Suppressor macrophage (primary cell): ENCODE measurements at regions not wholly inside any gene's neighbourhood (a gene's known extent, or its start where the extent isn't known, plus 50 kb on each side); places are given as distances from the start of the nearest gene placed in this dataset.
"Not testable (repeated sequence)": the region's sequence is repeated elsewhere in the genome, so short reads cannot be mapped to it uniquely, and the experiment has no call there.

Experiments used
- DNase-seq, 4 experiments: peaks; one replicate each; pipeline ENCODE4 v3.0.0-alpha.2; 2020 to 2022

DNA sequence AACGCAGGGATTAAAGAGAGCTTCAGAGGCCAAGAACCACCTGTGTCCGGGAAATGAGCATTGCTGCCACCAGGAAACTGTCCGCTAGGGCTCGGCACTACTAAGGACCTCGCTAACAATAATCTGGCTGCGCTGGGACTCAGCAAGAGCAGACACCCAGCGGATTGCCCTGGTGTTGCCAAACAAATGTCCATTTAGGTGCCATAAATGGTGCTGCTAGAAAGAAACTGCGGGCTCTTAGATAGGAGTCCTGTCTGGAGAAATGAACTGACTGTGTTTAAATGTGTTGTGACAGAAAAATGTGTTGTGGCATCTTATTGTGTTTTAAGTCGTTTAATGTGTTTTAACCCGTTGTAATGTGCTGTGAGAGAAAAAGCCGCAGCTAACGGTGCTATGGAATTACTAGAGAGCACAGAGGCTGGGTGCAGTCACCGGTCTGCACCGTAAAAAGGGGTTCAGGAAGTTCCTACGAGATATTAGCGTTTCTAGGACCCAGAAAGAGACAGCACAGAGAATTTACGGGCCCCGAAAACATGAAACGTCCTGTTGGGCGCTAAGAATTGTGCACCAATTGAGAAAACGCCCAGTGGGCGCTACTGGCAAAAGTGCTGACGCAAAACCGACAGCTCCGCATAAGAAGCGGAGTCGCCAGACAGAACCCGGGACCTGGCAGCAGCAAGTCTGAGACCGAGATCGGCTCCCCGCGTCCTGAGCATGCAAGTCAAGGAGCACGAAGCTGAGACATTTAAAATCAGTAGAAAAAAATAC, 90.6 kb downstream of the ANXA2R start:
- peak; percentile 85 to 94 (median 90) for DNase-seq

DNA sequence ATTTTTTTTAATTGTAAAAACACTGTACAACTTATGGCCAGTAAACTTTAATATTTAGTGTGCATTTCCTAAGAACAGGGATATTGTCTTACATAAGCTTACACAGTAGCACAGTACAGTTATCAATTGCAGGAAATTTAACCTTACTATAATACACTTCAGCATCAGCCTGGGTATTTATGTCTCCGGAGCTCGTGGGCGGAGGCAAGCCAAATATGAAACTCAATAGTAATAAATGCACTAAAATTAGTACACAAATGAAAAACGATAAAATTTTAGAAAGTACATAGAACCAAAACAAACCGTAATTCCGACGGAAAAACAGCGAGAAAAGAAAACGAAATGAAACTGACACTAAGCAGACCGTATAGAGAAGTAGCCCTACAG, 91.2 kb downstream of the ANXA2R start:
- no peak for DNase-seq

DNA sequence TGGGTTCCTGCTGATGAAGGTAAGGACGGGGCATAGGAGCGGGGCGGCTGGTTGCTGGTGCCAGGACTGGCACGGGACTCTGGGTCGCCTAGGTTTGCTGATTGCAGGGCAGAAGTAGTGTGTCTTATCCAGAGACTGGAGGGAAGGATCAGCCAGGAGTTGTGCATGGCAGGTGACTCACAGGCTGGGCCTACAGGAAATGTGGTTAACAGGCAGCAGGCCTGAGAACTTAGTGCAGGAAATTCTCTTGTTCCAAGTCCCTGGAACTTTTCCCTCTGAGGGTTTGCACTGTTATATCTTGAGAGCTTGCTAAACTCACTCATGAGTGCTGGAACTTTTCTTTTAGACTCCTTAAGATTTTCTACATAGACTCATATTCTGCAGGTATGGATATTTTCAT, 95.1 kb downstream of the ANXA2R start:
- DNase-seq, result peak in 2 of 4 experiments; percentile 15 to 18

DNA sequence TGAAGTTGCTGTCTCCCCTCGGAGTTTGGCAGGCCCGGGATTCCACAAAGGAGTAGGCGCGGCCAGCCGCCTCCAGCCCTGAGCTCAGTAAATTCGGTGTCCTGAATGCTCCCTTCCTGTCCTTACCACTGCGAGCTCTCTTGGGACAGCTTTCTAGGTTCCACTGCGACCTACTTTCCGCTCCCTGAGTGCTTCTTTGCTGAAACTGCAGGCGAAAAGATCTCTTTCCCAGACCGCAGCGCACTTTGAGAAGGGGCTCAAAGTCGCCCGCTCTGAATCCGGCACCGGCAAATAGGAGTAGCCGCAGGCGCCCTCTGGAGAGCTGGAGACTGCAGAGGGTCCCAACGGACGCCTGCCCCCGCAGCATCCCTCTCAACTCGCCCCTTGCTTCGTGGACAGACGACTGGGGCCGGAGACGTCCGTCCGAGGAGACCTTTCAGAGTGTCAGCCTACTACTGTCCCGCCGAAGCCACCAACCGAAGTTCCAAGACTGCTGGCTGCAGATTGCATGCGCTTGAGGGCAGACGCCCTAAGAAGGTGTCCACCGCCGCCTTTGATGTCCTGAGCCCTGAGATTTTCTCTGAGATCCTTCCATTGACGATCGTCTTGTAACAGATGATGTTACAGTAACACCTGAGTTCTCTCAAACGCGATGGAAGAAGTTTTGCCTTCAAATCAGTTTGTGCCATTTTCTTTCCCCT, 96.0 kb downstream of the ANXA2R start:
- DNase-seq, result peak in 2 of 4 experiments; percentile 19 to 22

DNA sequence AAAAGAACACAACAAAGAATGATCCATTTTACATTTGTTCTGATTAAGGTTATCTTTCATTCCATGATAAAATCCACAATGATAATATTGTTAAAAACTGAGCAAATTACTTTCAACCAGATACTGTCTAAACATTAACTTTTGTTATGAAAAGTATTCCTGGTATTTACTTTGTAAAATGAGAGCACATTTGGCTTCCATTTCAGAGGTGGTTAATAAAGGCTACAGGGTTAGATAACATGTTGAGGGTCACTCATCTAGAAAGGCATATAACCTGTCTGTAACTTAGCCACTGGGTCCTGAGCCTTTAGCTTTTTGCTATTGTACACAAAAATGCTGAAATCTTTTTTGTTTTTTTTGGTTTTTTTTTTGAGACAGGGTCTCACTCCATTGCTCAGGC, 99.3 kb downstream of the ANXA2R start:
- DNase-seq, result no peak

DNA sequence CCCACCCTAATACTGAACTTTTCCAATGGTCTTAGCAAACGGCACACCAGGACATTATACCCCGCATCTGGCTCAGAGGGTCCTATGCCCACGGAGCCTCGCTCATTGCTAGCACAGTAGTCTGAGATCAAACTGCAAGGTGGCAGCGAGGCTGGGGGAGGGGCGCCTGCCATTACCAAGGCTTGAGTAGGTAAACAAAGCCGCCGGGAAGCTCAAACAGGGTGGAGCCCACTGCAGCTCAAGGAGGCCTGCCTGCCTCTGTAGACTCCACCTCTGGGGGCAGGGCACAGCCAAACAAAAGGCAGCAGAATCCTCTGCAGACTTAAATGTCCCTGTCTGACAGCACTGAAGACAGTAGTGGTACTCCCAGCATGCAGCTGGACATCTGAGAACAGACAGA, 108.1 kb downstream of the ANXA2R start:
- DNase-seq, result not testable (repeated sequence)

DNA sequence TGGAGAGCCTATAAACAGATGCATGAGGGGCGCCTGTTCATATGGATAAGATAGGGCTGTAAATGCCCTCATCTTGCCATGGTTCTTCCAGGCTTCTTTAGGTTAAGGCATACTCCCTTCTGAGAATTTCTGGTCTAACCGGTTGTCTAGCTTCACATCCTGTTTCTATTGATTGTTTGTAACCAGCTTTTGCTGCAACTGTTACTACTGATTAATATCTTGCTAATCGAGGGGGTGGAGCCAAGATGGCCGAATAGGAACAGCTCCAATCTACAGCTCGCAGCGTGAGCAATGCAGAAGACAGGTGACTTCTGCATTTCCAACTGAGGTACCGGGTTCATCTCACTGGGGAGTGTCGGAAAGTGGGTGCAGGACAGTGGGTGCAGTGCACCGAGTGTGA, 108.7 kb downstream of the ANXA2R start:
- not testable (repeated sequence) for DNase-seq

DNA sequence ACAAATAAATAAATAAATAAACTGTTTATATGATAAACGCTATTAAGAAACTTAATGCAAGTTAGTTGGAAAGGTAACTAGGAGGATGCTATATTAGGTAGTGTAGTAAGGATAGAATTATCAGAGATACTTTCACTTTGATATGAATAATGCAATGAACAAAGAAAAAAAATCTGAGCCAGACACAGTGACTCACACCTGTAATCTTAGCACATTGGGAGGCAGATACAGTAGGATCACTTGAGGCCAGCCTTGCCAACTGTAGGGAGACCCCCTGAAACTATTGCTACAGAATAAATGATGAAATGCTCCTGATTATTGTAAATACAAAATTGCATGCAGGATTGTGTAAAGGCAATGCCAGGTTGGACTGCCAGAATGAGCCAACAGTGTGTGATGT, 109.2 kb downstream of the ANXA2R start:
- DNase-seq, result no peak

DNA sequence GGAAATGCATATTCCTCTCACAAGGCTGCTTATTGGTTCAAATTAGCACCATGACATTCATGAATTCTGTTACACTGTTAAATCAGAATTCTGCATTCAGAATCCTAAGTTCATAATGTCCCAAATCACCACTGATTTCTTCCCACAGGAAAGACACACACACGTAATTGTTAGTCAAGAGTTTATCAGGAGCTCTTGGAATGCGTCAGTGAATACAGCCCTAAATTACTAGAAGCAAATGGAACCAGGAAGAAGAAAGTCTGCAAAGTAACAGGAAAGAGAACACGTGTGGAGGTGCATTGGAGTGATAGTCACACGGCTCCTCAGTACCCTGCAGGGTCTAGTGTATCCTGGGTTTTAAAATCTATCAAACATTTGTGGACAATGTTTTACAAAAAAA, 110.2 kb downstream of the ANXA2R start:
- no peak for DNase-seq

DNA sequence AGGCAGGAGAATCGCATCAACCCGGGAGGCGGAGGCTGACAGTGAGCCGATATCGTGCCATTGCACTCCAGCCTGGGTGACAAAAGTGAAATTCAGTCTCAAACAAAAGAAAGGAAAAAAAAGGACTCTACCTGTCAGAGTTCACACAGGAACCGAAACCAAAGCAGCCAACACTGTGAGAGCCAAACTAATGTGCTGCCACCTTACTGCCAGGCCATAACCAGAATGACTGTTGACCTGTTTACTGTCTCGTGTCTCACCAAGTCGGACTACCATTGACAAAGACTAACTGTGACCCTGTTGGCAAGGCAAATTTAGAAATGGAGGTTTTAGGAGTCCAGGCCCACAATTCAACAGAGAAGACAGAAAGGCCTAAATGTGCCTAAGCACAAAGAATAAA, 112.4 kb downstream of the ANXA2R start:
- DNase-seq, result no peak

DNA sequence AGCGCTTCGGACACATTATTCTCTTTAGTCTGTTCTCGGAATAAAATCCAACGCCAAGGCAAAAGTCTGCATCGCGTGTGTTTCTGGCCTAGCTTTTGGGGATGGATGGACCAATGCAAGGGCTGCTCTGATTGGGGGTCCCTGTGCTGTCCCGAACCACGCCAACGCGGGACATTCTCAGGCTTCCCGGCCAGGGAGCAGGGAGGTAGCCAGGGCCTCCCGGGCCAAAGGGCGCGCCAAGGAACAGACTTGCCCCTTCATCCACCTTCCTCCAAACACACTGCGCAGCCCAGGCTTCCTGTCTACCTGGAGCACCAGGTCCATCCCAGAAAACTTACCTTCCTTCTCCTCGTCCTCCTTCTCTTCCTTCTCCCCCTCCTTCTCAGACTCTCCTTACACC, 113.0 kb upstream of the SELENOP start:
- DNase-seq, result no peak

DNA sequence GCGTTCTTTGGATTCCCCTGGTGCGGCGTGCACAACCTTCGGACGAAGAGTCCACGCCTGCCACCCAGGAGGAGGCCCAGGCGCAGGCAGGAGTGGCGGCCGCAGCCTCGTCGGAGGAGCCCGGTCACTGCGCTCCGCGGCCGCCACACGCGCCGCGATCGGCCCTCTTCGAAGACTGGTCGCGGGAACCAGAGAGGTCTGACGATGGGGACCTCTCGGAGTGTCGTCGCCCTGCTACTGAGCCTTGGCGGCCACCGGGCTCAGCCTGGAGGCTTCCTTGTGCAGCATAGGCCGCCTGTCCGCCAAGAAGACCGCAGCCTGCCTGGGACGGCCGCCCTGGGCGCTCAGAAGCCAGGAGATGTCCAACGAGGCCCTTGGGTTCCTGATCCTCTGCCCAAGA, 112.5 kb upstream of the SELENOP start:
- DNase-seq, result no peak

DNA sequence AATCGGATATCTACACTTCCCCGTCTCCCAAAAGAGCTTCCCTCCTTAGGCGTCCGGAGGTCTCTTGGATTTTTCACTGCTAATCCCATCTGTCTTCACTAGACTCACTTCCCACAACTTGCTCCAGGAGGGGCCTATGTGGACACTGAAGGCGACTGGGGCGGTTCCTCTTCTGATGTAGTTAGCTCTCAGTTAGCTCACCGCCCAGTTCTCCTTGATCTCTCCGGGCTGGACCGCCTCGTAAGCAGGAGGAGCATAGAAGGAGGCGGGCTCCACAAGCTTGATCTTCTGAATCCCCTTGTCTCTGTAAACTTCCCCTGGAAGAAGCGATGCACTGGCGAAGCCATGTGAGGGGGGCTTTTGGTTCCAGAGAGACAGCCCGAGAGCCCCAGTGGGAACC, 112.0 kb upstream of the SELENOP start:
- DNase-seq, result peak in 3 of 4 experiments; percentile 18 to 42 (median 36)

DNA sequence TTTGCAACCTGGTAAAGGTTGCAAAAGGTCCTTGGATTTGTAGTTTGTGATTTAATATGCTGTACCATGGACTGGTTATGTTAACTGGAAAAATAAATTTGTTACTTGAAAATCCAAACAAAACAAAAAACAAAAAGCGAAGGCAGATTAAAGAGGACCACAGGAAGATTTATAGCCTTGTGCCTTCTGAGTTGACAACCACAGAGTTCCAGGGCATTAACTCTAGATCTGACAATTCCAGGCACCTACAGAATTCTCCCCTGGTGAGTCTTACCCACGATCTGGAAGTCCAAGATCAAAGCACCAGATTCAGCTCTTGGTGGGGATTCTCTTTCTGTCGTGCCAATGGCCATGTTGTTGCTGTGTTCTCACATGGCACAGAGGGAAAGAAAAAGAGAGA, 107.9 kb upstream of the SELENOP start:
- DNase-seq, result no peak

DNA sequence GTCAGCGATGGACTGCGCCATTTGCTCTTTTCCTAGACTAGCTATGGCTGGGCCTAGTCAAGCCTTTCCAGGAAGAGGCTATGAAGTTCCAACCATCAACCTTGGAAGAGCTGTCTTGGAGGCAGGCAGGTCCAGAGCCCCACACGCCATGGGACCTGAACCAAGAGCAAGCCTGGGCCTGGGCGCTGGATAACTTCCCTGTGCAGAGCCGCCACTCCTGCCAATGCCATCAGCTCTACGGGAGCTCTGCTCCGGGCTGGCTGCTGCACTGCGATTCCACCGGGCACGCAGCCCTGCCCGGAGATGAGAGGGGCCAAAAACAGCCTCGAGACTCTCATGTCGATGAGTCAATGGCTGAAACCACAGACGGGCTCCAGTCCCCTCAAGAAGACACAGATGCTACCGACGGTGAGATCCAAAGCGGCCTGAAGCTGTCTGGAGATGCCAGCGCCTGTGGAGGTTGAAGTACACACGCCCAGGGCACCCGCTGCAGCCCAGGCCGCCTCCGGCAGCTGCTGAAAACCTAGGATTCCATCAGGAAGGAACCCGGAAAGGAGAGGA, 103.7 kb upstream of the SELENOP start:
- no peak for DNase-seq

DNA sequence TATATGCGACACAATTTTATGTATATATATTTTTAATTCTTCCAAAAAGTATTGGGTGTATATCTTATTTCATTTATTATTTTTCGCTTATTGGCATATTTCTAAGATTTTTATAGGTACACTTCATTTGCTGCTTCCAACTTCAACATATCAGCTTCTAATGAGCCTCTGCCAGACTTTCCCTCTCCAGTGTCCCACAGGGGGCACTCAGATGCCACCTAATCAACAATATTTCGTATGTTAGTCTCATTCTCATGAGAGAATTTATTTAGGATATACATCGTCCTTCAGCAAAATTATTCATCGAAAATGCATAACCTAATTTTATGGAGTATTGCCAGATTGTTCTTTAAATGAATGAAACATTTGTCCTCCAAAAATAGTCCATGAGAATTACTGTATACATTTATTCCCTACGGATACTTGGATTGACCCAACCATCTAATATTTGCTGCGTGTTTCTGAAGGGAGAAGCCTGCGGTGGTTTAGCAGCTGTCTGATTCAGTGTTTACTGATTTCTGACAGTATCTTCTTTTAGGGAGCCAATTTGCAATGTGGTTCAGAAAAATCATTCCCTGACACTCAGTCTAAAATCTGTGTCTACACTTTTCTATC, 100.6 kb upstream of the SELENOP start:
- DNase-seq, result peak; percentile 67 to 75 (median 72)

DNA sequence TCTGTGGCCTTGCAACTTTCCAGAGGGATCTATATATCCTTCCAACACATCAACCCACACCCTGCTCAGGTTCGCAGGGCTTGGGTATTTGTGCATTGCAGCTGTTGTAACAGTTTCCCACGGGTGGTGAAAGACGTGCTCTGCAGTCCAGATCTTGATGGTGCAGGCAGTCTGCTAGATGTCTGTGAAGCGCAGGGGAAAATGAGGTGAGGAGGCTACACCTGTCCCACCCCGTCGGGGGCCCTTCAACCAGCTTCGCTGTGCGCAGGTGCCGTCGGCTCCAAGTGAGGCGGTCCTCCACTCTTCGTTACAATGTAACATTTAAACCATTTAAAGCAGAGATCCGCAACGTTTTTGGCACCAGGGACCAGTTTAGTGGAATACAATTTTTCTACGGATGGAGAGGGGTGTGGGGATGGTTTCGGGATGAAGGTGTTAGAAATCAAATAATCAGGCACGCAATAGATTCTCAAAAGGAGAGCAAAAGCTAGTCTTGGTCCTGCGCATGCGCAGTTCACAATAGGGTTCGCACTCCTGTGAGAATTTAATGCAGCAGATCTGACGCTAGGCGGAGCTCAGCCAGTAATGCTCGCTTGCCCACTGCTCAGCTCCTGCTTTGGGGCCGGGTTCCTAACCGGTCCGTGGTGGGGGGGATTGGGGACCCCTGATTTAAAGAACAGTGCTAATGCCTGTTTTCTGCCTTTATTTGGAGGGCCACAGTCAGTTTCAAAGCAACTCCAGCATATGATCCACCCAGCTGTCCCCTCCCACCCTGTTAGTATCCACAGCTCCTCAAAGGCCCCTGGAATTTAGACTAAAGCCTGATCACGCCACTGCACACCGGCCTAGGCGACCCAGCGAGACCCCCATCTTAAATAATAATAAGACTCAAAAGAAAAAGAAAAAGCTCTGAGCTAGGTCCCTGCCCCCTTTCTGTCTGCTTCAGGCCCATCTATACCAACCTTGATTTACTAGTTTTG, 97.1 kb upstream of the SELENOP start:
- peak; percentile 92 to 97 (median 93) for DNase-seq

DNA sequence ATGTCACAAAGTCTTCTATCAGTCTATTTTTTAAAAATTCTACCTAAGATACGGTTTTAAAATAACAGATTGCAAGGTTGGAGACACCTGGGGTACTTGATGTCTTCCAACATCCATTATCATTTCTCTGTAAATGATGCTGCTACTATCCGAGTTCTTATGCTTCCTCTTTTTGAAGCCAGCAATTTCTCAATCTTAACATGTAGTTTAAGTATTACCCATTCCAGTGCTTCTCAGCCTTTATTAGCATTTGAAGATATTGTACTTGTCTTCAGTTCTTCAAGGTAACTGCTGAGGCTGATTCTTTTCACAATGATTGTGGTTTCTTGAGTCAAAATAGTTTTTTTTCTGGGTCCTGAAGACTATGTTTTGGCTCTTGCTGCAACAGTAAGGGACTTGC, 96.4 kb upstream of the SELENOP start:
- DNase-seq, result peak in 2 of 4 experiments; percentile 57 to 69

DNA sequence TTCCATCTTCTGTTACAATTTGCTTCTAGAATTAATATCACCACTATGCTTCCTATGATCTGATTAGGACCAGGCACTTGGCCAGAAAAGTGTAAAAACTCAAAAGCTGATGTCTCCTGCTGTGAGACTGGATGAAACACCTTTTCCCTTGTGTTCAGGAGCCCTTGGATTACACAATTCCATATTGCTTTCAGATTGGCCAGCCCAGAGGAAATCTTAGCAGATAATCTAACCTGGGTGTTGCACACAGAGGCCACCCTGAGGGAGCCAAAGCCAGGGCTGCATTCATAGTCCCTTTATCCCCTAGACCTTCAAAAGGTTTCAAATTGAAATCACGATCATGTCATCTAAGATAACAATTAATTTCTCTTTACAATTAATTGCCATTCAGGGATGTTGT, 94.1 kb upstream of the SELENOP start:
- no peak for DNase-seq

DNA sequence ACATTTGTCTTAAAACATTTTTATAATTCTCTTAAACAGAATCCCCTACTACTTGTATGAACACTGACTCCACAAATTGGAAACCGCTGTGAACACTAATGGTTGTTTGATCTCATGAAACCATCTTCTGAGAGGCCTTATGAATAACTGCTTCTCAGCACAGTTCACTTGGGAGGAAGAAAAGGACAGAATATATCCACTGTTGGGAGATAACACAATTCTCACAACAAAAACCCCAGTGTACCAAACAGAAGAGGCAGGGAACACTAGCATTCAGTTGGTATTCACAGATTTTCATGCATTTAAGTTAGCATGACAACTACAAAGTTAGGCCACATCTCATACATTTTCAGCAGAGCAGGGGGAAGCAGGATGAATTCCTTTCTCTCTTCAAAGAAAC, 89.0 kb upstream of the SELENOP start:
- no peak for DNase-seq

DNA sequence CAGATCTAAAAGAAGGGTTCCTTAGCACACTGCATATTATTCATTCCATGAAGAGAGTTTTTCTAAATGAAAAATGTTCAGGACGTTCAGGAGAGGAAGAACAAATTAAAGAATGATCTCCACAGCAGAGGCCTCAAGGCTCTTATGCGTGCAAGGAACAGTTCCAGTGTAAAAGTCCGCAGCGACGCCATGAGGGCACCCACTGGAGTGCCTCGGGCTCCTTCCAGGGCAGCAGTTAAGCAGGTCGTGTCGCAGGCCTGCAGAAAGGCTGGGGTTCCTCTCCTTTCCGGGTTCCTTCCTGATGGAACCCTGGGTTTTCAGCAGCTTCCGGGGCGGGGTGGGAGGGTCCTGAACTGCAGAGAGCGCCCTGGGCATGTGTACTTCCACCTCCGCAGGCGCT, 87.1 kb upstream of the SELENOP start:
- no peak for DNase-seq

DNA sequence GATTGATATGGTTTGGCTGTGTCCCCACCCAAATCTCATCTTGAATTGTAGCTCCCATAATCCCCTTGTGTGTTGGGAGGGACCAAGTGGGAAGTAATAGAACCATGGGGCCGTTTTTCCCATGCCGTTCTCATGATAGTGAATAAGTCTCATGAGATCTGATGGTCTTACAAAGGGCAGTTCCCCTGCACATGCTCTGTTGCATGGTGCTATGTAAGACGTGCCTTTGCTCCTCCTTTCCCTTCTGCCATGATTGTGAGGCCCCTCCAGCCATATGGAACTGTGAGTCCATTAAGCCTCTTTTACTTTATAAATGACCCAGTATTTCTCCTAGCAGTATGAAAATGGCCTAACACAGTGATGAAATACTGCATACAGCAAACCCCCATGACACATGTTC, 84.8 kb upstream of the SELENOP start:
- DNase-seq, result no peak
